CD14-positive monocyte (primary cell): ENCODE measurements at regions not wholly inside any gene's neighbourhood (a gene's known extent, or its start where the extent isn't known, plus 50 kb on each side); places are given as distances from the start of the nearest gene placed in this dataset.

Experiments used
- DNase-seq, 3 donors: peaks; one replicate each; pipeline ENCODE4 v3.0.0-alpha.2; 2011 to 2022
- H2AFZ ChIP-seq: 2 replicates; pipeline ENCODE4 v1.6.0; 2012; ENCODE audit warnings: mild to moderate bottlenecking, low read depth, low read length, inconsistent platforms; ENCODE audit not compliant: insufficient read depth, poor library complexity, severe bottlenecking
- H3K27ac ChIP-seq, 2 donors: 1 replicate in 1 of 2; 2 replicates in 1 of 2; pipeline ENCODE4 v1.5.1; 2012 to 2013; ENCODE audit warnings: low read length in 2 of 2, control low read depth in 1 of 2, inconsistent platforms in 1 of 2, low read depth in 1 of 2, mild to moderate bottlenecking in 1 of 2
- H3K27me3 ChIP-seq, 2 donors: one replicate each; pipeline versions ENCODE4 v1.6.0 to v1.6.1; 2011 to 2013; ENCODE audit warnings: low read length in 2 of 2; ENCODE audit not compliant: control insufficient read depth in 2 of 2, insufficient read depth in 2 of 2
- H3K36me3 ChIP-seq, 2 donors: replicated peaks in 1 of 2; 1 replicate in 1 of 2; 2 replicates in 1 of 2; pipeline versions ENCODE4 v1.5.1 to v1.6.1; 2012 to 2013; ENCODE audit warnings: low read length in 2 of 2, control low read depth in 1 of 2, inconsistent platforms in 1 of 2, mild to moderate bottlenecking in 1 of 2; ENCODE audit not compliant: insufficient read depth in 2 of 2, control insufficient read depth in 1 of 2
- H3K4me1 ChIP-seq, 2 donors: 1 replicate in 1 of 2; 2 replicates in 1 of 2; pipeline versions ENCODE4 v1.5.1 to v1.6.1; 2012 to 2013; ENCODE audit warnings: low read length in 2 of 2, control low read depth in 1 of 2, inconsistent platforms in 1 of 2, mild to moderate bottlenecking in 1 of 2, moderate library complexity in 1 of 2; ENCODE audit not compliant: insufficient read depth in 2 of 2, control insufficient read depth in 1 of 2
- H3K4me2 ChIP-seq: replicated peaks from 2 replicates; pipeline ENCODE3; 2012; ENCODE audit warnings: low read length, moderate library complexity, mild to moderate bottlenecking; ENCODE audit not compliant: poor library complexity, severe bottlenecking; ENCODE audit errors: extremely low read depth
- H3K4me3 ChIP-seq, 3 experiments: fragments of 200-600 bp in 1 of 3; sonication (generic) in 1 of 3; replicated peaks in 1 of 3; 1 replicate in 2 of 3; 2 replicates in 1 of 3; pipeline ENCODE4 v1.5.1; 2011 to 2013; ENCODE audit warnings: low read length in 3 of 3, mild to moderate bottlenecking in 3 of 3, control low read depth in 2 of 3, low read depth in 2 of 3, inconsistent platforms in 1 of 3, moderate library complexity in 1 of 3
- H3K79me2 ChIP-seq: 2 replicates; pipeline ENCODE4 v1.6.0; 2012; ENCODE audit warnings: mild to moderate bottlenecking, control low read depth, inconsistent platforms, low read length, moderate library complexity; ENCODE audit not compliant: insufficient read depth
- H3K9ac ChIP-seq: 2 replicates; pipeline ENCODE4 v1.6.0; 2017; ENCODE audit warnings: low read length, mild to moderate bottlenecking; ENCODE audit not compliant: insufficient read depth, poor library complexity, severe bottlenecking
- H3K9me3 ChIP-seq, 2 donors: replicated peaks in 1 of 2; 1 replicate in 1 of 2; 2 replicates in 1 of 2; pipeline versions ENCODE4 v1.5.1 to v1.6.1; 2012 to 2013; ENCODE audit warnings: low read length in 2 of 2, control low read depth in 1 of 2; ENCODE audit not compliant: control insufficient read depth in 1 of 2, insufficient read depth in 1 of 2
- H4K20me1 ChIP-seq: 2 replicates; pipeline ENCODE4 v1.6.0; 2012; ENCODE audit warnings: mild to moderate bottlenecking, low read length, control low read depth, moderate library complexity; ENCODE audit not compliant: insufficient read depth
- H3K27ac Mint-ChIP-seq, 7 donors: one replicate each; pipeline ENCODE4 v1.8.0; 2020; ENCODE audit warnings: mild to moderate bottlenecking in 7 of 7, mixed read lengths in 7 of 7, moderate library complexity in 6 of 7, inconsistent platforms in 2 of 7
- H3K27me3 Mint-ChIP-seq, 3 donors: one replicate each; pipeline ENCODE4 v1.8.0; 2021 to 2022; ENCODE audit warnings: low read depth in 3 of 3, mild to moderate bottlenecking in 3 of 3, mixed read lengths in 3 of 3, moderate library complexity in 3 of 3, inconsistent platforms in 1 of 3
- H3K36me3 Mint-ChIP-seq, 2 donors: one replicate each; pipeline ENCODE4 v1.8.0; 2020; ENCODE audit warnings: mixed read lengths in 2 of 2, inconsistent platforms in 1 of 2, mild to moderate bottlenecking in 1 of 2
- H3K4me1 Mint-ChIP-seq: one replicate; pipeline ENCODE4 v1.8.0; 2020; ENCODE audit warnings: mild to moderate bottlenecking, mixed read lengths
- H3K4me3 Mint-ChIP-seq, 2 donors: one replicate each; pipeline ENCODE4 v1.8.0; 2020; ENCODE audit warnings: mild to moderate bottlenecking in 2 of 2, mixed read lengths in 2 of 2, moderate library complexity in 1 of 2
- H3K9me3 Mint-ChIP-seq, 7 donors: one replicate each; pipeline ENCODE4 v1.8.0; 2020 to 2022; ENCODE audit warnings: mixed read lengths in 7 of 7, mild to moderate bottlenecking in 6 of 7, moderate library complexity in 6 of 7, inconsistent platforms in 2 of 7
- WGBS: methylation state at CpG from one replicate; pipeline ENCODE4 v1.1.5; 2013; ENCODE audit warnings: missing lambda C conversion rate; ENCODE audit not compliant: insufficient coverage; 5-methylcytosine and 5-hydroxymethylcytosine counted together
- intact Hi-C, 2 donors: fragments of 100-400 bp; cut with micrococcal nuclease; formaldehyde crosslinking; loops; one replicate each; pipeline versions ENCODE4 v1.15.0 to v1.15.1; 2023
- TF ChIP-seq, protein P1 (sequence below): fragments of 200-600 bp; IDR thresholded peaks from one replicate; pipeline ENCODE4 v1.8.0; 2022; ENCODE audit warnings: antibody characterized with exemption, mild to moderate bottlenecking

DNA sequence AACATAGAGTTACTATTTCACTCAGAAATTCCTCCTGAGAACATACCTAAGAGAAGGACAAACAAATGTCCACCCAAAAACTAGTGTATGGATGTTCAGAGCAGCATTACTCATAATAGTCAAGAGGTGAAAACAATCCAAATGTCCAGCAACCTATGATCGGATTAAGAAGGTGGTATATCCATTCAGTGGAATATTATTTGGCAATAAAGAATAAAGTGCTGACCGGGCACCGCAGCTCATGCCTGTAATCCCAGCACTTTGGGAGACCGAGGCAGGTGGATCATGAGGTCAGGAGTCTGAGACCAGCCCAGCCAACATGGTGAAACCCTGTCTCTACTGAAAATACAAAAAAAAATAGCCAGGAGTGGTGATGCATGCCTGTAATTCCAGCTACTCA lies 182.8 kb upstream of the AGAP1 start:
- DNase-seq, result no peak
- Histone ChIP-seq H3K27ac (no peak overlapping the region), H3K9ac (no peak overlapping the region), H3K4me2 (no peak overlapping the region), H4K20me1 (no peaks in the 10 kb centered on the region), H3K36me3 (no peaks in the 10 kb centered on the region), H3K79me2 (no peaks in the 10 kb centered on the region), H2AFZ (no peak overlapping the region), H3K4me3 (no peak overlapping the region), H3K27me3 (no peaks in the 10 kb centered on the region), H3K9me3 (peaks cover under 1% of the 10 kb centered on the region in 2 donors), H3K4me1 (no peaks in the 10 kb centered on the region)
- TF ChIP-seq, protein P1, sequence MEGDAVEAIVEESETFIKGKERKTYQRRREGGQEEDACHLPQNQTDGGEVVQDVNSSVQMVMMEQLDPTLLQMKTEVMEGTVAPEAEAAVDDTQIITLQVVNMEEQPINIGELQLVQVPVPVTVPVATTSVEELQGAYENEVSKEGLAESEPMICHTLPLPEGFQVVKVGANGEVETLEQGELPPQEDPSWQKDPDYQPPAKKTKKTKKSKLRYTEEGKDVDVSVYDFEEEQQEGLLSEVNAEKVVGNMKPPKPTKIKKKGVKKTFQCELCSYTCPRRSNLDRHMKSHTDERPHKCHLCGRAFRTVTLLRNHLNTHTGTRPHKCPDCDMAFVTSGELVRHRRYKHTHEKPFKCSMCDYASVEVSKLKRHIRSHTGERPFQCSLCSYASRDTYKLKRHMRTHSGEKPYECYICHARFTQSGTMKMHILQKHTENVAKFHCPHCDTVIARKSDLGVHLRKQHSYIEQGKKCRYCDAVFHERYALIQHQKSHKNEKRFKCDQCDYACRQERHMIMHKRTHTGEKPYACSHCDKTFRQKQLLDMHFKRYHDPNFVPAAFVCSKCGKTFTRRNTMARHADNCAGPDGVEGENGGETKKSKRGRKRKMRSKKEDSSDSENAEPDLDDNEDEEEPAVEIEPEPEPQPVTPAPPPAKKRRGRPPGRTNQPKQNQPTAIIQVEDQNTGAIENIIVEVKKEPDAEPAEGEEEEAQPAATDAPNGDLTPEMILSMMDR, result no peak
- Mint-ChIP-seq H3K4me1 (no peaks in the 10 kb centered on the region), H3K27ac (no peak overlapping the region), H3K27me3 (peaks cover 2 to 5% (median 3%) of the 10 kb centered on the region in 3 donors), H3K36me3 (no peaks in the 10 kb centered on the region), H3K4me3 (no peak overlapping the region), H3K9me3 (peaks cover 3 to 13% (median 6%) of the 10 kb centered on the region in 7 donors)
- 84% methylated on average over 3 of the region's 4 CpGs for WGBS
- intact Hi-C loops, result no loop called here

DNA sequence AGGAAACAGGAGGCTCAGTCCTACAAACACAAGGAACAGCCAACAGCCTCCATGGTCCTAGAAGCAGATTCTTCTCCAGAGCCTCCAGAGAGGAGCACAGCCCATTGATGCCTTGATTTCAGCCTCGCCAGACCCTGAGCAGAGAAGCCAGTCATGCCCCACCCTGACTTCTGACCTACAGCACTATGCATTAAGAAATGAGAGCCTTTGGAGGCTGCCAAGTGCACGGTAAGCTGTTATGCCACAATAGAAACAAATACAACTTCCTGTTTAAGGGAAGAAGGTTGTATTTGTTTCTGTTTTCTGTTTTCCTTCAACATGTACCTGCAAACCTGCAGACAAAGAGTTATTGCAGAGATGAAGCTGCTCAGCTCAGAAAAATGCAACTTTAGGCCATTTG lies 181.3 kb upstream of the AGAP1 start:
- Histone ChIP-seq H3K79me2 (no peaks in the 10 kb centered on the region), H3K4me1 (no peaks in the 10 kb centered on the region), H3K27ac (no peak overlapping the region), H3K4me2 (no peak overlapping the region), H4K20me1 (no peaks in the 10 kb centered on the region), H3K9me3 (no peaks in the 10 kb centered on the region), H2AFZ (no peak overlapping the region), H3K36me3 (no peaks in the 10 kb centered on the region), H3K27me3 (no peaks in the 10 kb centered on the region), H3K9ac (no peak overlapping the region), H3K4me3 (no peak overlapping the region)
- Mint-ChIP-seq H3K4me1 (no peaks in the 10 kb centered on the region), H3K36me3 (no peaks in the 10 kb centered on the region), H3K27ac (peak overlapping the region in 1 of 7 donors; percentile 35), H3K9me3 (peaks cover 0 to 7% (median 3%) of the 10 kb centered on the region in 7 donors), H3K27me3 (peaks cover 1 to 7% (median 2%) of the 10 kb centered on the region in 3 donors), H3K4me3 (no peak overlapping the region)
- intact Hi-C loops, result no loop called here
- DNase-seq, result no peak
- WGBS, result no CpG with 5 or more reads among the region's 2 CpGs
- TF ChIP-seq, protein P1, result no peak
